ENCODE measurements at regions not wholly inside any gene's neighbourhood (a gene's known extent, or its start where the extent isn't known, plus 50 kb on each side); places are given as distances from the start of the nearest gene placed in this dataset.

GRCh38 chr22:17307566-17307965, 61.7 kb upstream of the CECR2 start (continued):
- TF ChIP-seq CHD7 (IDR thresholded peaks at IDR 0.05; ENCODE audit: insufficient replicate concordance, low read length) (no peak), USF2 (IDR thresholded peaks at IDR 0.05; ENCODE audit: low read length) (no peak), NRF1 (IDR thresholded peaks at IDR 0.05; ENCODE audit: low read depth, low read length) (no peak), TCF12 (IDR thresholded peaks at IDR 0.05; ENCODE audit: low read depth, low read length) (no peak), SIRT6 (IDR thresholded peaks at IDR 0.05; ENCODE audit: low read length) (no peak), CTBP2 (IDR thresholded peaks at IDR 0.05; ENCODE audit: borderline replicate concordance, insufficient read depth, insufficient read length, low read length) (no peak), EP300 (IDR thresholded peaks at IDR 0.05; ENCODE audit: borderline replicate concordance in 1 of 2, low read depth in 2 of 2, low read length in 2 of 2) (no peak), BCL11A (IDR thresholded peaks at IDR 0.05; ENCODE audit: low read depth in 2 of 2, low read length in 2 of 2) (no peak), KDM1A (IDR thresholded peaks at IDR 0.05; ENCODE audit: borderline replicate concordance, low read length) (no peak)

Measured in H1 (cell line).